Urothelium cell line (cell line): ENCODE measurements at regions not wholly inside any gene's neighbourhood (a gene's known extent, or its start where the extent isn't known, plus 50 kb on each side); places are given as distances from the start of the nearest gene placed in this dataset.
"Not testable (repeated sequence)": the region's sequence is repeated elsewhere in the genome, so short reads cannot be mapped to it uniquely, and the experiment has no call there.

Source experiments
- DNase-seq: peaks from one replicate; pipeline ENCODE4 v3.0.0; 2011; ENCODE audit warnings: low spot score, mixed read lengths
- FAIRE-seq: peaks from 2 replicates; lab custom pipeline; 2011; peaks lifted over from hg19 to GRCh38; lab: Jason Lieb, UNC

- DNase-seq (no peak), FAIRE-seq (no peak)
Observed at GRCh38 chr5:79924936-79925893, 65.8 kb downstream of the MTX3 start.

GRCh38 chr5:79923431-79923830 is 67.6 kb downstream of the MTX3 start:
- no peak for DNase-seq
- no peak for FAIRE-seq

GRCh38 chr5:79922626-79923025 is 68.4 kb downstream of the MTX3 start:
- no peak for DNase-seq

GRCh38 chr5:79907452-79907851 is 83.6 kb downstream of the MTX3 start:
- FAIRE-seq = not testable (repeated sequence)

More at GRCh38 chr5:79922626-79923025, 68.4 kb downstream of the MTX3 start:
- no peak for FAIRE-seq

GRCh38 chr5:79902571-79902970 is 88.5 kb downstream of the MTX3 start:
- FAIRE-seq, DNase-seq: not testable (repeated sequence)

More at GRCh38 chr5:79907452-79907851, 83.6 kb downstream of the MTX3 start:
- not testable (repeated sequence) for DNase-seq

- FAIRE-seq = no peak
- DNase-seq = no peak
Observed at GRCh38 chr5:79901631-79902030, 89.4 kb downstream of the MTX3 start.

GRCh38 chr5:79898611-79899010 is 92.5 kb downstream of the MTX3 start:
- DNase-seq (no peak), FAIRE-seq (no peak)

GRCh38 chr5:79893976-79894375 is 97.1 kb downstream of the MTX3 start:
- no peak for DNase-seq
- no peak for FAIRE-seq

GRCh38 chr5:79893485-79893884 is 97.6 kb downstream of the MTX3 start:
- DNase-seq (no peak), FAIRE-seq (no peak)

GRCh38 chr5:79890930-79891249 is 100.2 kb downstream of the MTX3 start:
- no peak for DNase-seq
- FAIRE-seq = no peak

- FAIRE-seq = no peak
- DNase-seq = no peak
Observed at GRCh38 chr5:79890119-79890929, 100.7 kb downstream of the MTX3 start.

- no peak for FAIRE-seq
- DNase-seq = no peak
Observed at GRCh38 chr5:79888643-79889042, 102.4 kb downstream of the MTX3 start.

GRCh38 chr5:79886925-79887655 is 104.0 kb downstream of the MTX3 start:
- DNase-seq = no peak
- FAIRE-seq = no peak

- DNase-seq = no peak
- FAIRE-seq = no peak
Observed at GRCh38 chr5:79886456-79886855, 104.6 kb downstream of the MTX3 start.

- DNase-seq, FAIRE-seq: not testable (repeated sequence)
Observed at GRCh38 chr5:79879880-79880279, 111.2 kb downstream of the MTX3 start.

- FAIRE-seq (no peak), DNase-seq (no peak)
Observed at GRCh38 chr5:79878721-79879336, 112.2 kb downstream of the MTX3 start.

GRCh38 chr5:79878136-79878679 is 112.9 kb downstream of the MTX3 start:
- FAIRE-seq = no peak
- DNase-seq = no peak

- DNase-seq (no peak), FAIRE-seq (no peak)
Observed at GRCh38 chr5:79876456-79876855, 114.6 kb downstream of the MTX3 start.

- no peak for DNase-seq
- FAIRE-seq = no peak
Observed at GRCh38 chr5:79875230-79875629, 115.8 kb downstream of the MTX3 start.

GRCh38 chr5:79873187-79873586 is 117.9 kb downstream of the MTX3 start:
- DNase-seq (no peak), FAIRE-seq (no peak)
